NCI-H1694 treated with DMSO at 0.1 percent for 48 hours (cell line): ENCODE measurements at regions not wholly inside any gene's neighbourhood (a gene's known extent, or its start where the extent isn't known, plus 50 kb on each side); places are given as distances from the start of the nearest gene placed in this dataset.
"Not testable (repeated sequence)": the region's sequence is repeated elsewhere in the genome, so short reads cannot be mapped to it uniquely, and the experiment has no call there.

Experiments
- DNase-seq: peaks from one replicate; lab custom pipeline; 2025; lab: John Stamatoyannopoulos, UW

DNA sequence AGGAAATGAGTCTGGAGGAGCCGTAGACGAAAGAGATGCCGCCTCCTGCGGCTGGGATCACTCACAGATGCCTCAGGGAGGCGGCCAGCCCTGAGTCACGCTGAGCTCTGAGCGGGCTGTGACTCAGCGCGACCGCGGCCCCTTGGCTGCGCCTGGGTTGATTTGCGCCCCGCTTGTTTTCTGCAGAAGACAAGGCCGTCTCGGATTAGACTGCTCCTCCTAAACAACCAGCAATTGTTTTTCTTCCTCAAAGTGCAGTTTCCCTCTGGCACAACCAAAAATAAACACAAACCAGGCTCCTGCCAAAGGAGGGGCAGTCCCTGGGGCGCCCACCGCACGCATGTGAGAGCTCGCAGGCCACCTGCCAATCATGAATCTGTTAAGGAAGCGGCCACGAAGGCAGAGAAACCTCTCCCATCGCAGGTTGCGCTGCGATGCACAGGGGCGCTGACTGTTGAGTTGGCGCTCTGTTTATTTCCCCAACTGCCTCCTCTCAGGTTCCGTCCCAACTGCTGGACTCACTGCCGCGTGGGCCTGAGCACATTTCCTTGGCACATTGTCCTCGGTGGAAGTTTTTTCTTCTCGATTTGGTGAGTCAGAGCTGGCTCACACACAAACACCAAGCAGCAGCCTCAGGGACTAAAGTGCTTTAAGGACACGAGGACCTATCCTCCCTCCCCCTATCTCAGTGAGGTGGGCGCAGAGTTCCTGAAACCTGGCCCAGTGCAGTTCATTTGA, 85.2 kb upstream of the NDUFV2 start:
- DNase-seq: no peak

DNA sequence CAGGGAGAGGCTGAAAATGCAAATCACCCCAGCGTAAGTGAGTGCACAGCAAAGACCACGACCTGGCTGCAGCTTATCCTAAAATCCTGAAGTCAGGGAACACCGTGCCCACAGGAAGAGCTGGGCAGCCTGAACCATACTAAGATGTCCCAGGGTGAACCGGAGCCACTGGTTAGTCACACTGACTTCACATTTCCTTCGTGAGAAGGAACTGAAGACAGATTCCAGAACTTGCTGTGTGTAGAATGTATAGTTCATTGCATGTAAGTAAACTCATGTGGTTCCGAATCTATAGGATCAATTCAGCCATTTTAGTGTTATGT, 84.6 kb upstream of the NDUFV2 start:
- no peak for DNase-seq

DNA sequence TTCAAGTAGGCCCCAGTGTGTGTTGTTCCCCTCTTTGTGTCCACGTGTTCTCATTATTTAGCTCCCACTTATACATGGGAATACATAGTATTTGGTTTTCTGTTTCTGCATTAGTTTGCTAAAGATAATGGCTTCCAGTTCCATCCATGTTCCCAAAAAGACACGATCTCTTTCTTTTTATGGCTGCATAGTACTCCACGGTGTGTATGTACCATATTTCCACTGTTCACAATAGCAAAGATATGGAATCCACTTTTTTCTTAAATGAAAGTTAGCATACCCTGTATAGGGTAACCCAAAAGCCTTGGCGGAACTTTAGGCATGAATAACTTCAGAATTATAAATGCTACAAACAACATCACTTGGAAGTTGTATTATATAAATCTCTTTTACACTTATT, 83.4 kb upstream of the NDUFV2 start:
- DNase-seq: no peak

DNA sequence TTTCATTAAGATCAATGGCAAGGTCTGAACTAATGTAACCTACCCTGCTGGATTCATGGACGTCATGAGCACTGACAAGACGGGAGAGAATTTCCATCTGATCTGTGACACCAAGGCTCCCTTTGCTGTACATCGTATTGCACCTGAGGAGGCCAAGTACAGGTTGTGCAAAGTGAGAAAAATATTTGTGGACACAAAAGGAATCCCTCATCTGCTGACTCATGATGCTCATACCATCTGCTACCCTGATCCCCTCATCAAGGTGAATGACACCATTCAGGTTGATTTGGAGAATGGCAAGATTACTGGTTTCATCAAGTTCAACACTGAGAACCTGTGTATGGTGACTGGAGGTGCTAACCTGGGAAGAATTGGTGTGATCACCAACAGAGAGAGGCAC, 82.3 kb upstream of the NDUFV2 start:
- DNase-seq: no peak

DNA sequence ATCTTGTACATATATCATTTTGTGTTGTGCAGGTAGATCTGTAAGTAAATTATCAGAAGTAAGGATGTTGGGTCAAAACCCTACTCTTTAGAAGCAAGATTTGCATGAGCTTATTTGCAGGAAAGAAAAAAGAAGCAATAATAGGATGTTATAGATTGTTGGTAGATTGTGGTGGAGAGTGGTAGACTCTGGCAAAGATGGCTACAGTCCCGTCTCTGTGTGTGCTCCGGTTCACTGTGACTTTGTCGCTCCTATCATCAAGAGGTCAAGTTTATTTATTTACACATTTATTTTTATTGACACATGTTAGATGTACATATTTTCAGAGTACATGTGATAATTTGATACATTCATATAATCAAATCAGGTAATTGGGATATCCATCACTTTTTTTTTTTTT, 81.0 kb upstream of the NDUFV2 start:
- no peak for DNase-seq

DNA sequence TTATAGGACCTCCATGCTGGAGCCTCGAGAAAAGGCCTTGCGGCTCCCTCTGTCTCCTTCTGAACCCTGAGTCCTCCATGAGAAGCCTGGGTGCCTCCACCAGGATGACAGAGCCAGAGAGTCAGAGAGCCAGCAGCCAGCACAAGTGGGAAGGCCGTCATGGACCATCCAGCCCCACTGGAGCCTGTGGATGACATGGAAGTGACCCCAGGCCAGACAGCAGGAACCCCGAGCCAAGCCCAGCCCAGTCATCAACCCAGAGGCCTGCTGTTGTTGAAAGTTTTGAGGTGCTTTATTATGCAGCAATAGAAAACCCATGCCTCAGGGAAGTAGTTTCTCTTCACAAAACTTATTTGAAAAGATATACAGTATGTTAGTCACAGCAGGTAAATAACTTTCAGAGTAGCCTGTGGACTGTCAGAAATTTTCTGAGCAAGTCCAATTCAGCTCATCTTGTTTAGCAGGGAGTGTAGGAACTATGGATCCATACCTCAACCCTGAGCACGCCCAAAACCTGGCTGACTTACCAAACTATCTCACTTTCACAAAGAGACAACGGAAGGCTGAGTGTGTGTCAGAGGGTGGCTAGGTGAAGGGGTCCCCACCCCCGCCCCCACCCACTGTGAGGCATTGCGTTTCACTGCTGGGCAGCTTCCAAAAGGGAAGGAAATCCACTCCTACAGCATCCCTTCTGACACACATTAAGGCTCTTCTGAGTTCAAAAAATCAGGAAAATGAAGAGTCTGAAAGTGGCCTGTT, 79.9 kb upstream of the NDUFV2 start:
- no peak for DNase-seq

DNA sequence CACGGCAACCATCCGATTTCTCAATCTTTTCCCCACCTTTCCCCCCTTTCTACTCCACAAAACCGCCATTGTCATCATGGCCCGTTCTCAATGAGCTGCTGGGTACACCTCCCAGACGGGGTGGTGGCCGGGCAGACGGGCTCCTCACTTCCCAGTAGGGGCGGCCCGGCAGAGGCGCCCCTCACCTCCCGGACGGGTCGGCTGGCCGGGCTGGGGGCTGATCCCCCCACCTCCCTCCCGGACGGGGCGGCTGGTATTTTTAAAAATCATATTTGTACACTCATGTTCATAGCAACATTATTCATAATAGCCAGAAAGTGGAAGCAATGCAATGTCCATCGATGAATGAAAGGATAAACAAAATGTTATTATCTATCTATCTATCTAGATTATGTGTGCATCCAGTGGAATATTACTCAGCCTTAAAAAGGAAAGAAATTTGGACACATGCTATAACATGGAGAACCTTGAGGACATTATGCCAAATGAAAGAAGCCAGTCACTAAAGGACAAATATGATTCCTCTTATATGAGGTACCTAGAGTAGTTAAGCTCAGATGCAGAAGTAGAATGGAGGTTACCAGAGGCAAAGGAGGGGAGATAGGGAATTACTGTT, 78.4 kb upstream of the NDUFV2 start:
- DNase-seq: not testable (repeated sequence)

DNA sequence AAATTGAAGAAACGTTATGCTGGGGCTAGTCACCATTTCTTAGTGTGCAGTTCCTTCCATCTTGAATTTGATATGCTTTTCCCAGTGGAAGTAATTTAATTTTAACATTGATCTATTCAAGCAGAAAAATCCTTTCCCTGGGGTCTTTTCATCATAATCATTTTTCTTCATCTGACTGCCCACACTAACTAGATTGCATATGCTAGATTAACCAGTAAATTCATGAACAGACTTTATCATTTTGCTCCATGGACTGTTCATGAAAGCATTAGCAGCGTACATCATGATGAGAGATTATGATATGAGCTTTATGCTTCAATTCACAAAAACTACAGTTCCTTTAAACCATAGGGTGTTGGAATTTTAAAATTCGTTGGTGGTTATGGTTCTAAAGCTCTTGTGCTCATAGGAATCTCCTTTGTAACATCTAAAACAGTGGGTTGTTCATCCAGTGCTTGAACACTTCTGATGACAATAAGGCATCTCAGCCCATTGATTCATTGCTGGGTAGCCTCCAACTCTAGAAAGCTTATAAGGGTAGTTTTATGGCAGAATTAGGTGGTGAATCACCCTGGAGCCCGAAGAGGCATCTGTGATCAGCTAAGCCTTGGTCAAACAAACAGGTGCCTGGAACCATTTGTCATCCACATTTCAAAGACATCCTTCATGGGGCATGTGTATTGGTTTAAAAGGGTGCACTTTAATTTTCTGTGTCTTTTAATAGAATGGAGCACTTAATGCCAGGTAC, 77.2 kb upstream of the NDUFV2 start:
- no peak for DNase-seq

DNA sequence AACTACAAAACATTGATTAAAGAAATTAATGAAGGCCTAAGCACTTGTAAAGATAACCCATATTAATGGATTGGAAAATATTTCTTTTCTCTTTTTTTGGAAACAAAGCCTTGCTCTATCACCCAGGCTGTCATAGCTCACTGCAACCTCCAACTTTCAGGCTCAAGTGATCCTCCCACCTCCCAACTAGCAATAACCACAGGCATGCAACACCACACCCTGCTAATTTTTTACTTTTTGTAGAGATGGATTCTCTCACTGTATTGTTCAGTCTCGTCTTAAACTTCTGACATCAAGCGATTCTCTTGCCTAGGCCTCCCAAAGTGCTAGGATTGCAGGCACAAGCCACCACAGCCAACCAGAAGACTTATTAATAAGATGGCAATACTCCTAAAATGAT, 73.4 kb upstream of the NDUFV2 start:
- no peak for DNase-seq

DNA sequence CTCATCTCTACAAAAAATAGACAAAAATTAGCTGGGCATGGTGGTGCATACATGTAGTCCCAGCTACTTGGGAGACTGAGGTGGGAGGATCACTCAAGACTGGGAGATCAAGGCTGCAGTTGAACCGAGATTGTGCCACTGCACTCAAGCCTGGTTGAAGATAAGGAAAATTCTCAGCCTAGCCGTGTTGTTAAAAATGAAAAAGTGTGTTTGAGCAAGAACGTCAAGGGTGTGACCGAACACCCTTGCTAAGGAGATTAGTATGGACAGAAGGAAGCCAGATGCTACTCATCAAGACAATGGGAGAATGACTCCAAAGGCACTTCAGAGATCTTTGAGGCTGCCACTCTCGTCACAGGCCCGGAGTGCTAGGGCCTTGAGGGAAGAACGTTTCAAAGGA, 70.0 kb upstream of the NDUFV2 start:
- no peak for DNase-seq

DNA sequence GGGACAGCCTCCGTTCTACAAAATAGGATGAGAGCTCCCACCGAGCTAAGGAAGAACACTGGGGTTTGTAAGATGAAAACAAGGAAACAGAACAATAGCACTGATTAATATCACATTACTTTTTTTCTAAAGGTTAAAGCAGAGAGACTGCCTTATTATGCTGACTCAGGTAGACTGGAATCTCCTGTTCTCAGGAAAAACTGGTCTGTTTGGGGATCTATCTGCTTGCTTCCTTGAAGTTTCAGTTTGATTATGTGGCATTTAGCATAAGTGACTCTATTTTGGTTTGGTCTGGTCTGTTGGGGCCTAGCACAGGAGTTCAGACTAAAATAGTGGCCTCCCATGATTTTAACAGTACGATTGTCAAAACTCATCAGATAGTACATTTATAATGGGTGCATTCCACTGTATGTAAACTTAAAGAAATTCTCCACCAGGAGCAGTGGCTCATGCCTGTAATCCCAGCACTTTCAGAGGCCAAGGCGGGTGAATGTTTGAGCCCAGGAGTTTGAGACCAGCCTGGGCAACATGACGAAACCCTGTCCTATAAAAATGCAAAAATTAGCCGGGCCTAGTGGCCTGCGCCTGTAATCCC, 64.1 kb upstream of the NDUFV2 start:
- no peak for DNase-seq

DNA sequence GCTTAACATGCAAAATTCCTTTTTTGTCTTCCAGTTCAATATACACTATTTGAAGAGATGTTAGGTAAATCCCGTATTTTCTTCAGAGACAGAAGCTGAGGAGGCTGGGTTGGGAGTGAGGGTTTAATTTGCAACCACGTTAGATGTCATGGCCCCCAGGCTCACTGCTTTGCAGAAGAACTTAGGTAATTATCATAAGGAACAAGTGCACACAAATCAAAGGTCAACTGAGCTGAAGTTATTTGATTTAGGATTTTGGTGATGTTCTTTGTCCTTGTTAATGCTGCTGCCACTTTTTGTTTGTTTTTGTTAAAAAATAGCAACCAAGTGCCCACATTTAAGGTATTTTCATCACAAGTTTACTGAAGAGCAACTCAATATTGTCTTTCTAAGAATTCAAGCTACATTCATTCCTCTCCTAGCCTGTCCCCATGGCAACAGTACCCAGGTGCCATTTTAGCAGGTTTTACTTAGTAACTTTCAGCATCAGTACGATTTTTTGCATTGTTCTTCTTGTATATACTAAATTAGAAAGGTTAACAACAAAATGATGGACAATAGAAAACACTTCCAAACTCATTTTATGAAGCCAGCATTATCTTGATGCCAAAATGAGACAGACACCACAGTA, 62.9 kb upstream of the NDUFV2 start:
- no peak for DNase-seq

DNA sequence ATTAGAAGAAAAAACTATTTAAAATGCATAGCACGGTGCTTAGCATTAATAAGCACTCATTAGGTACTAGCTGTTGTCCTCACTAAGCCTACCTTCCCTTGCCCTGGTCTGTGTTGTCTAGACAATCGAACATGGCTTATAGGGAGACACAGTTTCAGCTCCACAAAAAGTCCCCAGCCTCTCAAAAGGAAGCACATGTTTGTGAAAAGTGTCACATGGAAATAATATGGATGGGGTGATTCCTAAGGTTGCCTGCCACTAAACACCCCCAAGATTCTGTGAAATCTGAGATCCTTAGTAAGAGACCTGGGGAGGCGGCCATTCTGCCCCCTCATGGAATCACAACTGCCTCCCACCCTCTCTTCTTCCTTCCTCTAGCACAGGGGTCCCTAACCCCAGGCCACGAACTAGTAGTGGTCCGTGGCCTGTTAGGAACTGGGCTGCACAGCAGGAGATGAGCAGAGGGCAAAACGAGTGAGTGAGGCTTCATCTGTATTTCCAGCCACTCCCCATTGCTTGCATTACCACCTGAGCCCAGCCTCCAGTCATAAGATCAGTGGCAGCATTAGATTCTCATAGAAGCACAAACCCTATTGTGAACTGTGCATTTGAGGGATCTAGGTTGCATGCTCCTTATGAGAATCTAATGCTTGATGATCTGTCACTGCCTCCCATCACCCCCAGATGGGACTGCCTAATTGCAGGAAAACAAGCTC, 59.6 kb upstream of the NDUFV2 start:
- DNase-seq: no peak

DNA sequence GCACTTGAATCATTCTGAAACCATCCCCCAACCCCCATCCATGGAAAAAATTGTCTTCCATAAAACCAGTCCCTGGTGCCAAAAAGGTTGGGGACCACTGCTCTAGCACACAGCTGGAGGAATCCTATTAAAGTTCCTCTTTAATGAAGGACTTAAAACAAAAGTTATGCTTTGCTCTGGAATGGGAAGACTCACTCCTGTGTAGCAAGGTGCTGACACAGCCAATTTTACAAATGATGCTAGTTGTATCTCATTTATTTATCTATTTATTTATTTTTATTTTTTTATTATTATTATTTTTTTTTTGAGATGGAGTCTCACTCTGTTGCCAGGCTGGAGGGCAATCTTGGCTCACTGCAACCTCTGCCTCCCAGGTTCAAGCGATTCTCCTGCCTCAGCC, 58.9 kb upstream of the NDUFV2 start:
- DNase-seq: no peak

DNA sequence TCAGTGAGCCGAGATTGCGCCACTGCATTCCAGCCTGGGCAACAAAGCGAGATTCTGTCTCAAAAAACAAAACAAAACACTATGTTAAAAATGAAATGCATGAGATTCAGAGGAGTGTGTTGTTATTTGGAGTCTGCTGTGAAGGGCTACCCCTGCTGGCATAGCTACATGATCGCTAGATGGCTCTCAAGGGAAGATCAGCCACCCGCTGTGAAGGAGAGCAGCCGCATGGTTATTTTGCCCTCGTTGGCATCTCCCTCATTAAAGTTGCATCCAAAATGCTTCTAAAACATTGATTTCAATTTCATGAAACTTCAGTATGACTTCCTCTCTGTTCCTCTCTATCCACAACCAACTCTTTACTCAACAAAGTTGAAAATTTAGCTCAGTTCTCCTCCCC, 54.8 kb upstream of the NDUFV2 start:
- no peak for DNase-seq

DNA sequence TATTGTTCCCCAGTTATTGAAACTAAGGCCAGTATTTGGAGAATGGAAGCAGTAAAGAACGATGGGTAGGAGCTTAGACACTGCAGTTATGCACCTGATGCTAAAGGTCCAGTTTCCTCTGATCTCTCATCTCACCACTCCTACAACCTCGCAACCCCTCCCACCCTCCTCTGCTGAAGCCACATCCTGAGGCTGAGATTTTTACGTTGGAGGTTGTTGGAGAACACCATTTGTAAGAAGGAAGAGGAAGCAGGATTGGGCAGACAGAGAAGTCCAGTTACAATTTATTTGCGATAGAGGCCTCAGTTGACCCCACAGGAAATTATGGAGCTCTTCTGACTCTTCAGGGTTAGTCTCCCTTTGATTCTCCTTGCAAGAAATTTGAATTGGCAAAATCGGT, 54.3 kb upstream of the NDUFV2 start:
- no peak for DNase-seq

DNA sequence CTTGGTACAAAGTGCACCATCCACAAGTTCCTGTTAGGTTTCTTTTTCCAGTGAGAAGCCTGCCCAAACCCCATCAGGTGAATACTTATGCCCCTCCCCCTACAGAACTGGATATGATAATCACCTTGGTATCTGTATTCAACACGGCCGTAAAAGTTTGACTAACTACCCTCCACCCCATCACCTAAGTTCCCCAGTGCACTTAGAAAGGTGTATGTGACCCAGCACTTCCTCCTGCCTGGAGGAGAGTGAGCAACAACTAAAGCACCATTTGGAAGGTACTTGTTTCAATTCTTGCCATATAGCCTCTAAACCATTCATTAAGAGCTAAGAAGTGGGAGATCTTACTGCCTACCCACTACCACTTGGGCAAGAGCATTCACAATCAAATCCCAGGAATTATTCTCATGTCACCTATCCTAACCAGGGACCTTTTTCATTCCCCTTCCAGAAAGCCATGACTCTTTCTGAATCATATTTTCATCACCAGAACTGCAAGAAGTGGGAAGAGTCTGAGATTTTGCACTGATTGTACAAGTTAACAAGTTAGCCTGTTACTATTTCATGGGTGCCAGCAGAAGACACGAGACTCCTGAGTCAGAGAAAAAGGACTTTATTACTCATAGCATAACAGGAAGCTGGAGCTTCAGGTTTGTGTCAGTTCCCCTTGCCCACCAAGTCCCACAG, 53.5 kb upstream of the NDUFV2 start:
- no peak for DNase-seq

DNA sequence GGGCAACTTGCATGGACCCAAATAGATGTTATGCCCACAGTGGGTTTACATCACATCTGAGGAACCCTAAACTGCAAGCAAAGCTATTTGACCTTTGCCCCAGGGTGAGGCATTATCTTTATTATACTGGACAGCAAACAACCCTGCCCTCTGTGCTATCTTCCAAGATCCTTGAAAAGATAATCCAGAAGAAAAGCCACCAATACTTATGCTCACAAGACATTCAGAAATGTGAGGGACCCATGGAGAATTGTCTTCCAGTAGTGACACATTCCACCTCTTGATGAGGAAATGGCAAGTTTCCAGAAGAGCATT, 53.0 kb upstream of the NDUFV2 start:
- DNase-seq: no peak

DNA sequence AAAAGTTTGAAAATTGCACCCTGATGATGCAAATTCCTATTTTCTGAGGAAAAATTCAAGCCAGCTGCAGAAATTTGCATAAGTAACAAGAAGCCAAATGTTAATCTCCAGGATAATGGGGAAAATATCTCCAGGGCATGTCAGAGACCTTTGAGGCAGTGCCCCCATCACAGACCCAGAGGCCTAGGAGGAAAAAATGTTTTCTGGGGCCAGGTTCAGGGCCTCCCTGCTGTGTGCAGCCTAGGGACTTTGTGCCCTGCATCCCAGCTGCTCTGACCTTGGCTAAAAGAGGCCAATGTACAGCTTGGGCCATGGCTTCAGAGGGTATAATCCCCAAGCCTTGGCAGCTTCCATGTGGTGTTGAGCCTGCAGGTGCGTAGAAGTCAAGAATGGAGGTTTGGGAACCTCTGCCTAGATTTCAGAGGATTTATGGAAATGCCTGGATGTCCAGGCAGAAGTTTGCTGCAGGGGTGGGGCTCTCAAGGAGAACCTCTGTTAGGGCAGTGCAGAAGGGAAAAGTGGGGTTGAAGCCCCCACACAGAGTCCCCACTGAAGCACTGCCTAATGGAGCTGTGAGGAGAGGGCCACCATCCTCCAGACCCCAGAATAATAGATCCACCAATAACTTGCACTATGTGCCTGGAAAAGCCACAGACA, 51.7 kb upstream of the NDUFV2 start:
- DNase-seq: not testable (repeated sequence)
